HuH-7.5 (cell line): ENCODE measurements at regions not wholly inside any gene's neighbourhood (a gene's known extent, or its start where the extent isn't known, plus 50 kb on each side); places are given as distances from the start of the nearest gene placed in this dataset.
"Not testable (repeated sequence)": the region's sequence is repeated elsewhere in the genome, so short reads cannot be mapped to it uniquely, and the experiment has no call there.

Source experiments
- DNase-seq: peaks from one replicate; pipeline ENCODE4 v3.0.0; 2011; ENCODE audit warnings: low spot score

GRCh38 chr3:127439621-127440020 is 150.9 kb downstream of the TPRA1 start:
- DNase-seq: no peak

- no peak for DNase-seq
Observed at GRCh38 chr3:127438951-127439350, 151.1 kb upstream of the PRR20G start.

- no peak for DNase-seq
Observed at GRCh38 chr3:127438371-127438770, 150.5 kb upstream of the PRR20G start.

GRCh38 chr3:127435299-127435698 is 147.5 kb upstream of the PRR20G start:
- not testable (repeated sequence) for DNase-seq

- DNase-seq: no peak
Observed at GRCh38 chr3:127431066-127431465, 143.2 kb upstream of the PRR20G start.

- no peak for DNase-seq
Observed at GRCh38 chr3:127428344-127428997, 140.6 kb upstream of the PRR20G start.

GRCh38 chr3:127427666-127428065 is 139.8 kb upstream of the PRR20G start:
- DNase-seq: no peak

GRCh38 chr3:127427156-127427555 is 139.3 kb upstream of the PRR20G start:
- no peak for DNase-seq

- DNase-seq: no peak
Observed at GRCh38 chr3:127426444-127427153, 138.8 kb upstream of the PRR20G start.

- DNase-seq: no peak
Observed at GRCh38 chr3:127425505-127426443, 137.9 kb upstream of the PRR20G start.

GRCh38 chr3:127424766-127425504 is 137.1 kb upstream of the PRR20G start:
- DNase-seq: no peak

- no peak for DNase-seq
Observed at GRCh38 chr3:127423856-127424765, 136.3 kb upstream of the PRR20G start.

- DNase-seq: no peak
Observed at GRCh38 chr3:127422663-127423375, 135.0 kb upstream of the PRR20G start.

- DNase-seq: no peak
Observed at GRCh38 chr3:127421943-127422662, 134.3 kb upstream of the PRR20G start.

GRCh38 chr3:127420829-127421228 is 133.0 kb upstream of the PRR20G start:
- DNase-seq: no peak

GRCh38 chr3:127419641-127420553 is 132.1 kb upstream of the PRR20G start:
- DNase-seq: no peak

GRCh38 chr3:127419182-127419581 is 131.3 kb upstream of the PRR20G start:
- no peak for DNase-seq

- DNase-seq: no peak
Observed at GRCh38 chr3:127418560-127419147, 130.8 kb upstream of the PRR20G start.
